K562 (cell line): ENCODE measurements at regions not wholly inside any gene's neighbourhood (a gene's known extent, or its start where the extent isn't known, plus 50 kb on each side); places are given as distances from the start of the nearest gene placed in this dataset.

Experiments
- EZH2 ChIP-seq: IDR thresholded peaks from 2 replicates; pipeline ENCODE4 v1.6.1; 2012; ENCODE audit warnings: low read depth, mild to moderate bottlenecking, inconsistent platforms, low read length, borderline replicate concordance
- KDM4B ChIP-seq, 2 experiments: fragments of 450-650 bp in 1 of 2; sonication (generic) in 1 of 2; IDR thresholded peaks; 2 replicates each; pipeline ENCODE4 v1.6.1; 2016 to 2017; ENCODE audit warnings: borderline replicate concordance in 2 of 2, antibody characterized with exemption in 1 of 2, low read depth in 1 of 2, mild to moderate bottlenecking in 1 of 2
- TF ChIP-seq, protein P1 (sequence below): sonication (generic); formaldehyde crosslinking; IDR thresholded peaks from 2 replicates; pipeline ENCODE4 v1.8.1; 2023; ENCODE audit warnings: mild to moderate bottlenecking, missing genetic modification reagents

DNA sequence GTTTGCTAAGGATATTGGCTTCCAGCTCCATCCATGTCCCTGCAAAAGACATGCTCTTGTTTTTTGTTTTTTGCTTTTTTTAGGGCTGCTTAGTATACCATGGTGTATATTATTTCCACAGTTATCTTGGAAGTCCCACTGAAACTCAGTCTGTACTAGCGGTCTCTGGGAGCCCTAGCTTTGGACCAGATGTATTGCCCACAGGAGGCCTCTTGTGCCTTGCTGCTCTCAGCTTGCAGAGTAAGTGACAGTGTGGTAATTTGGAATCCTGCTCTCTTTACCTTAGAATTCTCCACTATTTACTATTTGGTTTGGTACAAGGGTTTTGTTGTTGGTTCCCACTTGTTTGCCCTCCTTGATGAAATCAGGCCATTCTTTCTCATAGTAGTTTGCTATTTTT, 1022.9 kb downstream of the LRFN5 start:
- TF ChIP-seq KDM4B (IDR thresholded peaks at IDR 0.05; ENCODE audit: borderline replicate concordance in 2 of 2, low read depth in 1 of 2) (no peak), EZH2 (no peak)
- TF ChIP-seq, protein P1, sequence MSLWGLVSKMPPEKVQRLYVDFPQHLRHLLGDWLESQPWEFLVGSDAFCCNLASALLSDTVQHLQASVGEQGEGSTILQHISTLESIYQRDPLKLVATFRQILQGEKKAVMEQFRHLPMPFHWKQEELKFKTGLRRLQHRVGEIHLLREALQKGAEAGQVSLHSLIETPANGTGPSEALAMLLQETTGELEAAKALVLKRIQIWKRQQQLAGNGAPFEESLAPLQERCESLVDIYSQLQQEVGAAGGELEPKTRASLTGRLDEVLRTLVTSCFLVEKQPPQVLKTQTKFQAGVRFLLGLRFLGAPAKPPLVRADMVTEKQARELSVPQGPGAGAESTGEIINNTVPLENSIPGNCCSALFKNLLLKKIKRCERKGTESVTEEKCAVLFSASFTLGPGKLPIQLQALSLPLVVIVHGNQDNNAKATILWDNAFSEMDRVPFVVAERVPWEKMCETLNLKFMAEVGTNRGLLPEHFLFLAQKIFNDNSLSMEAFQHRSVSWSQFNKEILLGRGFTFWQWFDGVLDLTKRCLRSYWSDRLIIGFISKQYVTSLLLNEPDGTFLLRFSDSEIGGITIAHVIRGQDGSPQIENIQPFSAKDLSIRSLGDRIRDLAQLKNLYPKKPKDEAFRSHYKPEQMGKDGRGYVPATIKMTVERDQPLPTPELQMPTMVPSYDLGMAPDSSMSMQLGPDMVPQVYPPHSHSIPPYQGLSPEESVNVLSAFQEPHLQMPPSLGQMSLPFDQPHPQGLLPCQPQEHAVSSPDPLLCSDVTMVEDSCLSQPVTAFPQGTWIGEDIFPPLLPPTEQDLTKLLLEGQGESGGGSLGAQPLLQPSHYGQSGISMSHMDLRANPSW (CRISPR knock-in tag): no peak
